GDM1 (cell line): ENCODE measurements at regions not wholly inside any gene's neighbourhood (a gene's known extent, or its start where the extent isn't known, plus 50 kb on each side); places are given as distances from the start of the nearest gene placed in this dataset.

Experiments
- DNase-seq: peaks from one replicate; lab custom pipeline; 2025; lab: John Stamatoyannopoulos, UW

DNA sequence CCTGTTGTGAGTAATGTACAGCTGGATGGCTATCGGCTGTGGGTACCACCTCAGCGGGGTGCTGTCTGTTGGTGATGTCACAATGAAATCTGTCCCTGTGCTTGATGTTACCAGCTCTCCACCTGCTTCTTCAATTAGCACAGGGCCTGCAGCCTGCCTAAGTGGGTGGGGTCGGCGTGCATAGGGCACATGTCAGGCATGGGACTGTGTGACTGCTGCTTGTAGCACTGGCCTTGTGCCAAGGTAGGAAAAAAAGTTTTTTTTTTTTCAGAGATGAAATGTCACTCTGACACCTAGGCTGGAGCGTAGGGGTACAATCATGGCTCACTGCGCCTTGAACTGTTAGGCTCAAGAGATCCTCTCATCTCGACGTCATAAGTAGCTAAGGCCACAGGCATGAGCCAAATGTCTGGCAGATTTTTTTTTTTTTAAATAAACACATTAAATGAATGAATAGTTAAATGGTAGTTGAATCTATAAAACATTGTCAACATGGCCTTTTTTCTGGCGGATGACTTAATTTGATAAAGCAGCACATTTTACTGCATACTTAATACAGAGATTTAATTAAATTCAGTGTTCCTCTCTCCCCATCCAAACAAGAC lies 222.5 kb downstream of the NXNL2 start:
- no peak for DNase-seq

DNA sequence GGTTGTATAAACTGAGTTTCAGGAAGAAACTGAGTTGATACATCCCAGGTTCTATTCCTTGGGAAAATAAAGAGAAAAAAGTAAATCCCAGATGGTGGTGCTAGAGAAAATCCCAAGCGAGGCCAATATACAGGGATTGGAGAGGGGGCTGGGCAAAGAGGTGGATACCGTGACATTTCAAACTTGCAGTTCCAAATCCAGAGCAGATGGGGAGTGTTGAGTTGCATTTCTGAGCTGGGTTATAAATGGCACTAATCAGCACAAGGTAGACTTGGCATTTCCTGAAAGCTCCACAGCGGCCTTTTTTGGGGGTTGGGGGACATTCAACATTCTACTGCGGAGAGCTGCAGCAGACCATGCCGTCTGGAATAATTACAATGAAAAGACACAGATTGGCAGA lies 224.4 kb downstream of the NXNL2 start:
- no peak for DNase-seq

DNA sequence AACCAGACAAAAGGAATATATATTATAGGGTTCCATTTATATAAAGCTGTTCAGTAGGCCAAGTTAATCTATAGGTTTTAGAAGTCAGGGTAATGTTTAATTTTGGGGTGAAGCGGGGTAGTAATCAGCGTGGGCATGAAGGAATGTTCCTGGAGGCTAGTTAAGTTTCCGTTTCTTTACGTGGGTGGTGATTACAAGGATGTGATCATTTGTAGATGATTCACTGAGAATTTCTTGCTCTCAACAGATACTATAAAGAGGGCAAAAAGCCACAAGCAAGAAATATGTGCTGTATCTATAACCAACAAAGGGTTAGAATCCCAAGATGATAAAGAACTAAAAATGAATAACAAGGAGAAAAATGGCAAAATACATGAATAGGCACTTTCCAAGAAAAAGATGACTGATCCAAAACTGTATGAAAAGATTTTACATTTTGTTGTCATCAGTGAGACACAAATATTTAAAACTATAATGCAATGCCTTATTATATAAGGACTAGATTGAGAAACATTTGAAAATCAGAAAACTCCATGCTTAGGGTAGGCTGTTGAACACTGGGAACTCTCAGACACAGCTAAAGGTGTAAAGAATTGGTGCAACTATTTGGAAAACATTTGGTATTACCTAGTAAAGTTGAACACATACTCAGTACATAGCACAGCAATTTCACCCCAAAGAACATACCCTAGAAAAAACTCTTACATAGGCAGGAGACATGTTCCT lies 224.3 kb upstream of the S1PR3 start:
- DNase-seq = no peak

DNA sequence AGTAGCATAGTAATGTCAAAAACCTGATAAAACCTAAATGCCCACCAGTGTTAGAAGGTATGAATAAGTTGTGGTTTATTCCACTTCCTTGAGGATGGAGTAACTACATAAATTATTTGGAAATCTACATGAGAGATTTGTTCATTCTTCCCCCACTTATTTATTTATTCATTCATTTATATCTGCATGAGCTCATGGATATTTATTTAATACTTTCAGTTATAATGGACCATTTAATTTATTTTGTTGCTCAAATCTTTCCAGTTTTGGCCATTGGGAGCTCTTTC lies 223.8 kb upstream of the S1PR3 start:
- no peak for DNase-seq

DNA sequence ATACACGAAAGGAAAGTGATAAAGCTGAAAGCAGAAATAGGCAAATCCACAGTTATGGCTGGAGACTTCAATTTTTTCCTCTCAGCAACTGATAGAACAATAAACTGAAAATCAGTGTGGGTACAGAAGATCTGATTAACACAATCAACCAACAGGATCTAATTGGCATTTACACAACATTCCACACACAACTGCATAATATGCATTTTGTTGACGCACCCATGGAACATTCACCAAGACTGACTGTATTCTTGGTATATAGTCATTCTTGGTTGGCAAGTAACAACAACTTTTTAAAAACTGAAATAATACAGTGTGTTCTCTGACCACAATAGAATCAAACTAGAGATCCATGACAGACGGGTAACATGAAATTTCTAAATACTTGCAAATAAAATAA lies 218.7 kb upstream of the S1PR3 start:
- DNase-seq = no peak

DNA sequence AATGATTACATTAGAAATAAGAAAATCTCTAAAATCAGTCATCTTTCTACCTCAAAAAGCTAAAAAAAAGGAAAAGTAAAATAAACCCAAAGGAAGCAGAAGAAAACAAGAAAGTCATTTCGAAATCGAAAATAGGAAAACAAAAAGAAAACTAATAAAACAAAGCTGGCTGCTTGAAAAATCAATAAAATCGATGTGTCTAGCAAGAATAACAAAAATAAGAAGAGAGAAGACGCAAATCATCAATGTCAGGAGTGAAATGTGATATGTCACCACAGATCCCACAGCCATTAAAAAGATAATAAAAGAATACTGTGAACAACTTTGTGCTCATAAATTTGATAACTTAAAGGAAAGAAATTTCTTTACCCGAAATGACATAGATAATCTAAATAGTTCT lies 218.1 kb upstream of the S1PR3 start:
- no peak for DNase-seq

DNA sequence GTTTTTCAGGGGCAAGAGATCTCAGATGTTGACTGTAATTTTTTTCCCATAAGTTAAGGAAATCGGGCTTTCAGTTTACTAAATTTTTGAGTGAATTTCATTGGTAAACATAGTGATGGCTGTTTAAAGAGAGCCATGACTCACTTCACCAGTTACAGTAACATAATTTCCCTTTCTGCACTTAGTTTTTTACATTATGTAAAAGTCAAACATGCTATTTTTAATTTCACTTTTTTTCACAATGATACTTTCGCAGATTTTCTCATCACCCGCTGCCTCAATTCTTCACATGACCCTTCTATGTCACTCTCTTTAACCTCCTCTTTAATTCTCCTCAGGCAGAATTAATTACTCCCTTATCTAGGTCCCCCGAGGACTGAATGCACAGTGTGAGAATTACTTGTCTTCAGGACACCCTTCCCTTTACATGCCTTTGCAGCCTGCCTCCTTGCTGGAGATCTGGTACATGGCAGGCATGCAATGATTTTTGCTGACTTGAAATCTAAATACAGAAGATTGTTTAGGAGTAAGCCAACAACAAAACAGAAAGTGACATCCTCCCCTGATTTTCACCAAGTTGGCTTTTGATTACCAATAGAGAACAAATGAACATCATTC lies 217.5 kb upstream of the S1PR3 start:
- DNase-seq = no peak

DNA sequence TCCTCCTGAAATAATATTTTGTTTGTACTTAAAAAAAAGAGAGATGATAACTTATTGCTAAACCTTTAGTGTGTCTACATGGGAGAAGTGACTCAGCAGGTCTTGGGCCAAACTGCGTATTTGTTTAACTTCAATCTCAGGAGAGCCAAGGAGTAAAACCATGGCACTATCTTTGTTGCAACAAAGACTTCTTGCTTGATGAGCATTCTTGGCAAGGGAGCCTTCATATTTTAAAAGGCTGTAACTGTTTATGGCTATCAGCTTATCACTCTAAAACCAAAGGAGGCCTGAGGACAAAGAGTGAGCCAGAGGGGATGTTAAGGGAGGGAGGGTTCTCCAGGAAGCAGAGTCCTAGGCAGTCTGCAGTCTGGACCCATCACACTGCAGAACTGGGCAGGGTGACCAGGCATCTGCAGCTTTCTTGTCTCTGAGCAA lies 216.2 kb upstream of the S1PR3 start:
- DNase-seq = no peak

DNA sequence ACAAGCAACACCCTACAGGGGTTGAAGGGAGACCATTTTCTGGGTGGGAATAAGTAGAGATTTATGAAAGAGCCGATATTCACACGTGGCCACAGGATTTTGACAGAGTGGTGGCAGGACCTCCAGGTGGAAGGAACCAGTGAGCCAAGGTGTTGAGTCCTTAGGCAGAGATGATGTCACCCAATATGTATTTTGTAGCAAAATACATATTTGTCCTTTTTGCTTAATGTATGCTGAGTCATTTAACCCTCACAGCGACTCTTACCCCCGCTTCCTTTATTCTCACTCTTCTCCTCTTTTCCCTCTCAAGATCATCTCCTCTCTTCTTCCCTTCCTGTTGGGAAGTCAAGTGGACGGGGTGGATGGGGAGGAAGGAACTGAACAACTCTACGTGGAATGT lies 215.7 kb upstream of the S1PR3 start:
- no peak for DNase-seq

DNA sequence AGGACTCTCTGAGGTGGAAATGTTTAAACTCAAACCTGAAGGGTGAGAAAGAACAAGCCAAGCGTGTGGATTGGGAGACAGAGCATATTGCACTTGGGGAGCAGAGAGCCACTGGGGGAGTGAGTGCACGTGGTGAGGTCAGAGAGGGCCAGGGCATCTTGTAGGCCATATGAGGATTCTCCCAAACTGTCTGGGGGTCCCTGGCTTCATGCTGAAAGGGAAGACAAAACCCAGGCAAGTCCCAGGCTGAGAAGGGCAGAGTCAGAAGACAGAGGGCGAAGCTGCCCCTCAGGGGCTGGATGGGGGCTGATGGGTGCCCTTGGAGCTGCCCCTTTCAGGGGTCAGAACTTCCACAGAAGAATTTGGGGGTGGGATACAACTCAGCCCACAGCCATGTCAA lies 215.3 kb upstream of the S1PR3 start:
- no peak for DNase-seq

DNA sequence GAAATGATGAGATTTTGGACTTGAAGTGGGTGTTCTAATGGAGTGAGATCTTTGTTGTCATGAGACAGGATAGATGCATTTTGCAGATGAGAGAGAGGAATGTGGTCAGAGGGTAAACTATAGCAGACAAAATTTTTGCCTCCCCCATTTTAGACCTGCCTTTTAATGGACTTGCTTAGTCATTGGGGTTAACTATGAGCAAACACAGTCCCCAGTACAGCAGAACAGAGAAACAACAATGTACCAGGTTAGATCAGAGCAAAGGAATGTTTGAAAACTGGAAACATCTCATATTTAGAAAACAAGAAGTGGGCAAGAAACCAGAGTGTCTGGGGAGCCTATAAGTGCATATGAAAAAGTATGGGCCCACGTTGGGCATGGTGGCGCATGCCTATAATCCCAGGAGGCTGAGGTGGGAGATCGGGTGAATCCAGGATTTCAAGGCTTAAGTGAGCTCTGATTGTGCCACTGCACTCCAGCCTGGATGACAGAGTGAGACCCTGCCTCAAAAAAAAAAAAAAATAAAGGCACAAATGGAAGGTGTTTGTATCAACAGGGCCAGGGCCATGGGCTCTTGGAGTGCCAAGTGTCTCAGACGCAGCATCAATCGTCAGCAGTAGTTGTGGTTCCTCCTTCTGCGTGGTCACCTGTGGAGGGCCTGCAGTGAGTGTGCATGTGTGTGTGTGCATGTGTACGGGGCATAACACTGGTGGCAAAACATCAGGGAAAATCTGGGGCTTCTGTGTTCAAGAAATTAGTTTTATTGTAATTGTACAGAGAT lies 214.4 kb upstream of the S1PR3 start:
- no peak for DNase-seq

DNA sequence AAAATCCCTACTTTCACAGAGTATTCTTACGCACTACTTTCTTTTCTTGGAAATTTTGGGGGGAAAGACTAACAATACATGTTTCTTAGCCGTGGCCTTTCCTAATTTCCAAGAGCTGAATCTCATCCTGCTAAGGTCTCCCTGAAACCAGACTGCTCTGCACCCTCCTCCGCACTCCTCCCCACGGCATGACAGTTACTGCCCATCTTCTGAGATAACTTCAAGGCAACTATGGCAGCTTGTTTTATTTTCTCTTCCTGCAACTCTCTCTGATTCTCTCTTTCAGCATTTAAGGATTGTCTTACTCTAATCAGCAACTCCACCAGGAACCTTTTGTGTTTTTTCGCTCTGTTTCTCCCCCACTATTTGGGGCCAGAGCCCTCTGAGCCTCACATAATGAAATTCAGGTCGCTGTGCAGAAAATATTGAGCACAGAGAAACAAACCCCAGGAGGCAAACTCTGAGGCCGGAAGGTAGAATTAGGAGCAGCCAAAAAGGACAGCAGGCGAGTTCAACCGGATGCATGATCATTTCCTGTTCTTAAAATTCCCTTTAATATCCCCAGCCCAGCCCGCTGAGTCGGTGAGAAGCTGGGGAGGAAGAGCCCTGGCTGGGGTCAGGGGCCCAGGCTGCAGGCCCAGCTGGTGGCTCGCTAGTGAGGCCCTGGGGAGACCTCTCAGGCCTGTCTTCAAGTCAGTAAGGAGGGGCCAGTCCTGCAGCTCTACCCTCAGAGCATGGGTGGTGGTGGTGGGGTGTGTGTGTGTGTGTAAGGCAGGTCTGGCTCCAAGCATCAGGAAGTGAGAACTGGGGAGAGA lies 213.6 kb upstream of the S1PR3 start:
- no peak for DNase-seq

DNA sequence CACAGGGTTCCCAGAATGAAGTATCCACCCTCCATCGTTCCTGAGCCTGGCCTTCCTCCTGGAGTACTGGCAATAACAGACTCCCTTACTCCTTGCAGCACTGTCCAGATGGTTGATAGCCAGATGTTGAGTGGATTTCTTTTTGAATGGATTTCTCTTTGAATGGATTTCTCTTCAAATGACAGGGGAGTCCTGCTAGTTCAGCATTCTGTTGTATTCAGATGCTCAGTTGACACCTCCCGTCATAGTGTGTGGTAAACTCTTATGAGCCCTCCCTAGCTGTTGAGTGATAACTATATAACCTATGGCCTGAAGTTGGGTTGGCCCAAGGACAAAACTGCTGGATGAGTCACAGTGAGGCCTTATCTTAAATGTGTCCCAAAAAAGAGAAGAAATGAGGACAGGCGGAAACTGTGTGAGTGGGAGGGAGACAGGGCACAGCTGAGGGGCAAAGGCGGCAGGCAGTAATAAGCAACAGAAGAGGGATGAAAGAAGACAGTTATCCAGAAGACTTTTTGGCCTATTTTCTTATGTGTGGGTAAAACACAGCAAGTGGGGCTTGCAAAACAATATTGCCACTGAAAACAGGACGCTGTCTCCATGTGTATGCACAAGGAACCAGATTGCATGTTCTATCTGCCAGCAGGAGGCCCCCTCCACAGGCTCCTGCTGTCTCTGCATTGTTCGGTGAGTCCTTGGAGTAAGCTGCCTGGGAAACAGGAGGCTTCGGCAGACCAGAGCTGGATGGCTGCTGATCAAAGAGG lies 209.5 kb upstream of the S1PR3 start:
- no peak for DNase-seq

DNA sequence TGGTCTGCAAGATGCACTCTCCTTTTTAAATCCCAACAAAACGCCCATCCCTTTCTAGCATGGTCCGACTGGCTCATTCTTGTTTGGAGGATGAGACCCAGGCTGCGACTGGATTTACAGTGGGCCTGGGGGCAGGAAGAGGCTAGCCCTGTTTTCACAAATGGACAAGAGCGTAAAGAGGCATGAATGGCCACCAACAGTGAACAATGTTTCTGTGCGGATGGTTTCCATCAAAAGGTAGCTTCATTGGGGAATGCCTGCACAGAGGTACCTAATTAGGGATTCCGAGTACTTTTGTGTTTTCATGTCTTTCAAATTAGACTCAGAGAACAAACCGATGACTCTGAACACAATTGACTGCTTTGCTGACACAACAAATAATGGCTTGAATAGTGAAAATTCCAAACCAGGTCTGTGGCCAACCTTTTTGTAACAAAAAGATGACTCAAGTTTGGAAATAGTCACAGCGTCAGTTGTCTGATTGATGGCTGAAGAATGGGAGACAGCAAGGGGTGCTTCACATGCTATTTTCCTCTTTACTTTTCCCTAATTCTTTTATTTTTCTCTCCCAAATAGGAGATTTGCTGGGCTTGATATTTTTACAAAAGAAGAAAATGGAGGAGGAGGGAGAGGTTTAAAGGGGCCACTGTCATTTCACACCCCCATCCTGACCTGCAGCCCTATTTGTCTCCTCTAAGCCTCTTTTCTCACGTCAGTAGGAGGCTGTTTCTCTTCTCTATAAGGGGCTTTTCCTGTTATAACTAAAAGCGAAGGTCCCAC lies 208.1 kb upstream of the S1PR3 start:
- no peak for DNase-seq

DNA sequence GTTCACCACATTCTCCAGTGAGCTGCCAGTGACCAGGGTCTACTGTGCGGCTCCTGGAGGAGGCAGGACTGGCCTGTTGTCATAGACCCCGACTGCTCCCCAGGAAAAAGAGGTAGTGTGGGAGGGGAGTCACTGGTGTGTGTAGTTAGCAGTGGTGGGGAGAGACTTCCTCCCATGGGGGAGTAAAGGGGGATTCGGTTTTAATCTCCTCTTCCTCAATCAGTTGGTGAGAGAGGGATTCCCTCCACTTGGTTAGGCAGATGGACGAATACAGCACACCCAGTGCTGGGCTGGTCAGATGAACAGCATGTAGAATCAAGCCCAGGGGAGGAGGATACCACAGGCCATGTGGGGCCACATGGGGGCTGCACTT lies 207.6 kb upstream of the S1PR3 start:
- DNase-seq = no peak

DNA sequence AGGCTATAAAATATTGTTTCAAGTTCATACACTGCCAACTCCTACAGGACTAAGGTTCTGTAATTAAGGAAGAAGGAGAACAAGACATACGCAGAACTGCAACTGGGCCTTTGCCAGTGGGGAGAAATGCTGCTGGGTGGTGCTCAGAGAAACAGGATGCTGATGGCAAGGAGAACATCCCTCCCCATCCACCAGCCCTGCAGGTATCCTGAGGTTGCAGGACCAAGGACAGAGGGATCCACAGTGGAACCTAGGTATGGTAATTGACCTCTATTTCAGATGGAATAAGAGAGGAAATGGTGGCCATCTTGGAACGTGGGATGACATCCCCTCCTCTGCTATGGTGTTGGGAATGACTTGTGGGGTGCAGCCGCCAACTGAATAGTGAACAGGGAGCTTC lies 206.3 kb upstream of the S1PR3 start:
- no peak for DNase-seq

DNA sequence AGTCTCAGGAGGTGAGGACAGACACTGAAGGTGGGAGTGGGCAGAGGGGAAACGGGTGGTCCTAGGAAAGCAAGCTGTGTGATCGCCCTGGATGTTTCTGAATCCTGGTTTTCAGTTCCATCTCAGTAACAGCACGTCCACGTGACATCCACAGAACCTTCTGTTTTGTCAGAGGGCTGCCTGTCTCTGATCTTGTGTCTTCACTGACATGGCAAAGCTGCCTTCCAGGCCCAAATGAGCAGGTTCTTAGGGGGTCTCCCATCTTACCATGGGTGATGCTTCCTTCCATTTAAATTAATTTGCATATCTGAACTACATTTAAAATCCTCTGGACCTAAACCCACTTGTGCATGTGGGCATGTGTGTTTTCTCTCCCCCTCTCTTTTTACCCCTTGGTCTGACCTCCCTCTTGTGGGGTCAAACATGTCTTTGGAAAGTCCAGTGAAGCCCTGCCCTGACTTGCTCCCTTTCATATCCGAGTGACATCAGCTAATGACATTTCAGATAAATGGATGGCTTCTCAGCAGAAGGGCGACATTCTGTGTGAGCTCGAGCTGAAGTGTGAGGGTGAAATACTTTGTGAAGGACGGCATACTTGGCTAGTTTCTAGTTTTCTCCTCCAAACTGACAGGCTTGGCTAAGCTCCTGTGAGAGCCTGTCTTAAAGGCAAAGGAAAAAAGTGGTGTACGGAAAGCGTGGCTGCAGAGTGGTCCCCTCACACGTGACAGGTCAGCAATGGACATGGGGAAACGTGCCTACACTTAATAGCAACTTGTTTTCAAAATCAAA lies 204.8 kb upstream of the S1PR3 start:
- DNase-seq = no peak

DNA sequence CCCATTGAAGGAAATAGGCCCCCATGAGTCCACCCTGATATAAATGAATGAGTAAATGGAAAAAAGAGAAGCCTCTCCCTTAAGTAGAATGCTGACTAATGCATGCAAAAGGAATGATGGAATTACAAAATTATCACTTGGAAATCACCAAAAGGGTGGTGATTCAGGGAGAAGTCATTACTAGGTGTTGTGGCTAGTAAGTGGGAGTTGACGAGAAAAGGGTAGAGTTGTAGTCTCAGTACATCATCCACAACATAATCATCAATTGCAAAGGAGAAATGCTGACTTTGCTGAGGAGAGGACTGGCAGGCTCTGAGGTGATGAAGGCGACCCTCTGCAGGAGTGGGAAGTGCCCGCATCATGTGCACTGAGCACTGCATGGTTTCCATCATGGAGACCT lies 201.5 kb upstream of the S1PR3 start:
- DNase-seq = no peak

DNA sequence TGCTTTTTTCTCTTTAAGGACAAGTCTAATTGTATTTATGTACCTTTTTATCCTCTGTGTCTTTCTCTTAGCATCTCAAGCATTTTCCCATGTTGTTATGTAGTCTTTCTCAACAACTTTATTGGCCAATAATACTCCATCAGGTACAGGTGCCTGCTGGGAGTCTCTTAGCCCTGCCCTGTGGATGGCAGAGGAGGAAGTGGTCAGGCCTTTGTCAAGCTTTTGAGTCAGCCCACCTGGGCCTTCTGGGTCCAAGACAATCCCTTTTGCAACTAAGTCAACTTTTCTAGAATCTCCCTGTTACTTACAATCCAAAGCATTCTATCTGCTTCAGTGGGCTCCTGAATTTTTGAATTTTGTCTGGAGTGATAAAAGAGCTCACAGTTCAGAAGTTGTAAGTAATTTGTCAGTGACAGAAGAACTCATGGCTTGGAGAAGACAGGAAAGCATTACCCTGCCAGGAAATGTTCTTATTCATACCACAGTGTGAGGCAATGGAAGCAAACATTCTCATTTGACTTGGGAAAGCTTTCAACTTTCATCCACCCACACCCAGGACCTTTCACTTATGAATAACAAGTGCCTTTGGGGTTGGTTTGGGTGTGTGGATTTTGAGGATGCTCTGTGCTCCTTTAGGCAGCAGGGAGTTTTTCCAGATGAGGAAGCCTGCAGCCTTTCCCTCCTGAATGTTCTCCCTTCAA lies 200.0 kb upstream of the S1PR3 start:
- no peak for DNase-seq
